A549 (cell line): ENCODE measurements at regions not wholly inside any gene's neighbourhood (a gene's known extent, or its start where the extent isn't known, plus 50 kb on each side); places are given as distances from the start of the nearest gene placed in this dataset.
A peak's percentile ranks its signal among the peaks of the same experiment; 100 is the strongest.

Experiments
- ATAC-seq, 2 experiments: fragments of 200-7000 bp in 1 of 2; fragments of >200 bp in 1 of 2; cut with Nextera tagmentation in 1 of 2; cut with Tn5 transposase in 1 of 2; 3 replicates each; pipeline versions ENCODE4 v1.8.0 to v1.9.1; 2018 to 2020; ENCODE audit warnings: mild to moderate bottlenecking in 1 of 2, moderate library complexity in 1 of 2
- CTCF ChIA-PET: fragments of 300-600 bp; sonication (Branson Sonifier 250); formaldehyde crosslinking; extraction: SDS; loops from one replicate; lab custom pipeline; 2021; ENCODE audit warnings: antibody characterized with exemption, inconsistent platforms; lab: Yijun Ruan, JAX
- POLR2A ChIA-PET: fragments of 350-600 bp; formaldehyde crosslinking; extraction: SDS; loops from one replicate; lab custom pipeline; 2021; ENCODE audit warnings: antibody characterized with exemption, inconsistent platforms; lab: Yijun Ruan, JAX
- DNase-seq, 2 experiments: peaks; one replicate each; pipeline versions ENCODE4 v3.0.0 to v3.0.0-alpha.2; 2011 to 2016; ENCODE audit warnings: low read depth in 1 of 2, low spot score in 1 of 2
- FAIRE-seq: peaks from 2 replicates; lab custom pipeline; 2011; peaks lifted over from hg19 to GRCh38; lab: Jason Lieb, UNC
- H3K27ac ChIP-seq, 2 experiments: fragments of >200 bp; sonication (Bioruptor Twin); formaldehyde crosslinking; 3 replicates each; pipeline ENCODE4 v1.5.1; 2016 to 2017
- H3K4me1 ChIP-seq: fragments of >200 bp; sonication (Bioruptor Twin); formaldehyde crosslinking; 3 replicates; pipeline ENCODE4 v1.6.1; 2016
- H3K4me2 ChIP-seq: fragments of >200 bp; sonication (Bioruptor Twin); formaldehyde crosslinking; 3 replicates; pipeline ENCODE4 v1.6.1; 2016
- H3K4me3 ChIP-seq: fragments of >200 bp; sonication (Bioruptor Twin); formaldehyde crosslinking; 3 replicates; pipeline ENCODE4 v1.5.1; 2016
- H3K9me3 ChIP-seq: fragments of >200 bp; sonication (Bioruptor Twin); formaldehyde crosslinking; 3 replicates; pipeline ENCODE4 v1.6.1; 2016
- BHLHE40 ChIP-seq: IDR thresholded peaks from 2 replicates; pipeline ENCODE4 v1.6.1; 2012; ENCODE audit warnings: low read depth, low read length, inconsistent platforms
- CBX2 ChIP-seq: fragments of 200-600 bp; sonication (generic); IDR thresholded peaks from 2 replicates; pipeline ENCODE4 v1.6.1; 2016; ENCODE audit warnings: low read depth, mild to moderate bottlenecking, borderline replicate concordance
- EHMT2 ChIP-seq: fragments of 200-600 bp; sonication (generic); IDR thresholded peaks from 2 replicates; pipeline ENCODE4 v1.6.1; 2016; ENCODE audit warnings: antibody characterized with exemption, low read depth, mild to moderate bottlenecking, moderate library complexity
- ESRRA ChIP-seq: fragments of 150-350 bp; IDR thresholded peaks from 2 replicates; pipeline ENCODE4 v1.6.1; 2014; ENCODE audit warnings: mild to moderate bottlenecking, low read length, borderline replicate concordance
- FOSL2 ChIP-seq, 2 experiments: fragments of 450-650 bp in 1 of 2; fragments of >200 bp in 1 of 2; sonication (Bioruptor Twin) in 1 of 2; formaldehyde crosslinking; IDR thresholded peaks; 2 replicates each; pipeline versions ENCODE4 v1.5.0 to v1.6.1; 2016 to 2020; ENCODE audit warnings: mild to moderate bottlenecking in 1 of 2, moderate library complexity in 1 of 2
- HOXA7 ChIP-seq: fragments of 250-450 bp; sonication (Bioruptor Pico); IDR thresholded peaks from 2 replicates; pipeline ENCODE4 v1.5.0; 2020; ENCODE audit warnings: mild to moderate bottlenecking, moderate library complexity
- KDM1A ChIP-seq: fragments of 200-600 bp; sonication (generic); IDR thresholded peaks from 2 replicates; pipeline ENCODE4 v1.6.1; 2016; ENCODE audit warnings: low read depth, mild to moderate bottlenecking
- MAZ ChIP-seq: fragments of 150-350 bp; IDR thresholded peaks from 2 replicates; pipeline ENCODE4 v1.6.1; 2014; ENCODE audit warnings: antibody characterized with exemption, low read depth, low read length, borderline replicate concordance
- POLR2AphosphoS2 ChIP-seq: conservative IDR thresholded peaks from 2 replicates; pipeline ENCODE4 v1.6.1; 2012; ENCODE audit warnings: low read length, improper control_type of control experiment, inconsistent platforms
- RAD21 ChIP-seq, 2 experiments: fragments of >200 bp in 1 of 2; sonication (Bioruptor Twin) in 1 of 2; formaldehyde crosslinking in 1 of 2; IDR thresholded peaks in 1 of 2; conservative IDR thresholded peaks in 1 of 2; 2 replicates in 1 of 2; 3 replicates in 1 of 2; pipeline ENCODE4 v1.6.1; 2012 to 2018; ENCODE audit warnings: inconsistent platforms in 1 of 2
- RCOR1 ChIP-seq: fragments of 150-350 bp; IDR thresholded peaks from 2 replicates; pipeline ENCODE4 v1.6.1; 2014; ENCODE audit warnings: antibody characterized with exemption, low read length, low read depth
- RNF2 ChIP-seq: fragments of 200-600 bp; sonication (generic); IDR thresholded peaks from 2 replicates; pipeline ENCODE4 v1.6.1; 2016; ENCODE audit warnings: low read depth, mild to moderate bottlenecking, antibody characterized with exemption, moderate library complexity, borderline replicate concordance
- ZFP36 ChIP-seq: fragments of 450-650 bp; IDR thresholded peaks from 2 replicates; pipeline ENCODE4 v1.6.1; 2014; ENCODE audit warnings: borderline replicate concordance; ENCODE audit not compliant: partially characterized antibody
- WGBS: methylation state at CpG from one replicate; pipeline ENCODE4 v1.1.6; 2017; ENCODE audit errors: missing lambda C conversion rate; 5-methylcytosine and 5-hydroxymethylcytosine counted together
- TF ChIP-seq, protein P1 (sequence below): fragments of >200 bp; sonication (Bioruptor Twin); formaldehyde crosslinking; IDR thresholded peaks from 2 replicates; pipeline ENCODE4 v1.6.1; 2016
- TF ChIP-seq, protein P2 (sequence below): IDR thresholded peaks from 2 replicates; pipeline ENCODE4 v1.6.1; 2012; ENCODE audit warnings: low read depth, borderline replicate concordance
- TF ChIP-seq, protein P3 (sequence below): IDR thresholded peaks from 2 replicates; pipeline ENCODE4 v1.6.1; 2012
- TF ChIP-seq, protein P4 (sequence below): fragments of >200 bp; sonication (Bioruptor Twin); formaldehyde crosslinking; IDR thresholded peaks from 3 replicates; pipeline ENCODE4 v1.6.1; 2016
- TF ChIP-seq, protein P5 (sequence below): fragments of >200 bp; sonication (Bioruptor Twin); formaldehyde crosslinking; IDR thresholded peaks from 3 replicates; pipeline ENCODE4 v1.5.1; 2016

DNA sequence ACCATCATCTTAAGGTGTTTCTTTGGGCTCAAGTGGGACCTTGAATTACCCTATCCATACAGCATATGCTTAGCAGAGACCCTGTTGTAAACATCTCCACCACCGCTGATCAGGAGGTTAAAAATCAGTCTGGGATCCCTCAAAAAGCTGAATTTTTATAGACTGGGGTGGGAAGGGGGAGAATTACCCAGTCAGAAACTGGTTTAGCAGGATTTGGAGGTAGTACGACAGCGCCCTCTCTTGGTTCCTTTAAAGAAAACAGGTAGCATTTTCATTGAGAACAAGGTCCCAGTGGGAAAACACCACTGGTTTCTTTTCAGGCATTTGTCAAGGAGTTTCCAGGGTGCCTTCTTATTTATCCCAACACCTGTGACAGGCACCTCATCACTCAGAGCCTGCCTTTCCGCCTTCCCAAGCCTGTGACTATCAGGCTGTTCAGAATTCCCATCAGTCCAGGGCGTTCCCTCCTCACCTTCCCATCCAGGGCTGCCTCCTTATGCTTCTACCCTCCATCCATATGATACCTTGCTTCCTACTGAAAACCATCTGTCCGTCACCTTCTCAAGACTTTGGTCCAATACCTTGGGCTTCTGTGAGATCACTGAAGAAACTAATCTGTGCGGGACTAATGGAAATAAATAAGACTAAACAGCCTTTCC lies 203.8 kb upstream of the RAI14 start:
- ATAC-seq (peak; percentile 24 to 40; a peak in 1 of 6 replicates), DNase-seq (no peak), FAIRE-seq (no peak)
- Histone ChIP-seq H3K9me3 (no peaks in the 10 kb centered on the region), H3K4me3 (no peak overlapping the region), H3K4me1 (no peaks in the 10 kb centered on the region), H3K4me2 (no peak overlapping the region), H3K27ac (no peak overlapping the region)
- ChIA-PET POLR2A (no interaction called here), CTCF (interaction anchor here (1.0 kb wide), 1 partner anchor 452 kb away, joined by 3 read pairs; no protein-coding TSS in a partner anchor)
- TF ChIP-seq, protein P1, sequence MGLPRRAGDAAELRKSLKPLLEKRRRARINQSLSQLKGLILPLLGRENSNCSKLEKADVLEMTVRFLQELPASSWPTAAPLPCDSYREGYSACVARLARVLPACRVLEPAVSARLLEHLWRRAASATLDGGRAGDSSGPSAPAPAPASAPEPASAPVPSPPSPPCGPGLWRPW: no peak
- TF ChIP-seq RCOR1 (no peak), EHMT2 (no peak), RAD21 (conservative IDR thresholded peaks at IDR 0.05 in 1 of 2, IDR thresholded peaks at IDR 0.05 in 1 of 2) (peak; percentile 39 to 53; a peak in 4 of 5 replicates), RNF2 (no peak), ZFP36 (no peak), KDM1A (no peak)
- TF ChIP-seq, protein P2, sequence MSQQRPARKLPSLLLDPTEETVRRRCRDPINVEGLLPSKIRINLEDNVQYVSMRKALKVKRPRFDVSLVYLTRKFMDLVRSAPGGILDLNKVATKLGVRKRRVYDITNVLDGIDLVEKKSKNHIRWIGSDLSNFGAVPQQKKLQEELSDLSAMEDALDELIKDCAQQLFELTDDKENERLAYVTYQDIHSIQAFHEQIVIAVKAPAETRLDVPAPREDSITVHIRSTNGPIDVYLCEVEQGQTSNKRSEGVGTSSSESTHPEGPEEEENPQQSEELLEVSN: no peak
- 29% methylated on average over 7 of the region's 7 CpGs for WGBS

DNA sequence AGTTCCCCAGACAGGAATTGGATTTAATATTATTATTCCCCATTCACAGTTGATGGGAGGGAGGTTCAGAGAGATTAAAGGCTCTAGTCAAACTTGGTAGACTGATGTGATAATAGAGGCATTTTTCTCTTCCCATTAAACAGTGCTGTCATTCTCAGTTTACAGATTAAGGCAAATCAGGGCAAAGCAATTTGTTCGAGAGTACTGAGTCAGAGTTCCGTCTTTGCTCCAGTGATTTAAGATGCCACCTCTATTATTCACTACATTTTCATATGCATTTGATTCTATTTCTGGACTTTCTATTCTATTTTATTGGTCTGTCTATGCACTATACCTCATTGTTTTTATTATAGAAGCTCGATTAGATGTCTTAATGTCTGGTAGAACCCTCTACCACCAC lies 201.0 kb upstream of the RAI14 start:
- no peaks in the 10 kb centered on the region for H3K4me1 ChIP-seq
- DNase-seq: no peak
- H3K27ac ChIP-seq: no peak overlapping the region
- WGBS: 48% methylated on average over 3 of the region's 3 CpGs
- H3K4me3 ChIP-seq: no peak overlapping the region
- no peaks in the 10 kb centered on the region for H3K9me3 ChIP-seq
- FAIRE-seq: no peak
- POLR2A ChIA-PET: no interaction called here
- no peak for ATAC-seq
- TF ChIP-seq MAZ (no peak), RAD21 (conservative IDR thresholded peaks at IDR 0.05 in 1 of 2, IDR thresholded peaks at IDR 0.05 in 1 of 2) (no peak), CBX2 (no peak), HOXA7 (CRISPR knock-in tag) (no peak), KDM1A (no peak), ZFP36 (no peak), POLR2AphosphoS2 (no peak), BHLHE40 (no peak), FOSL2 (IDR thresholded peaks at IDR 0.05) (no peak), FOSL2 (CRISPR knock-in tag; IDR thresholded peaks at IDR 0.05) (no peak), ESRRA (no peak), EHMT2 (no peak)
- TF ChIP-seq, protein P3, sequence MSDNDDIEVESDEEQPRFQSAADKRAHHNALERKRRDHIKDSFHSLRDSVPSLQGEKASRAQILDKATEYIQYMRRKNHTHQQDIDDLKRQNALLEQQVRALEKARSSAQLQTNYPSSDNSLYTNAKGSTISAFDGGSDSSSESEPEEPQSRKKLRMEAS: no peak
- TF ChIP-seq, protein P4, sequence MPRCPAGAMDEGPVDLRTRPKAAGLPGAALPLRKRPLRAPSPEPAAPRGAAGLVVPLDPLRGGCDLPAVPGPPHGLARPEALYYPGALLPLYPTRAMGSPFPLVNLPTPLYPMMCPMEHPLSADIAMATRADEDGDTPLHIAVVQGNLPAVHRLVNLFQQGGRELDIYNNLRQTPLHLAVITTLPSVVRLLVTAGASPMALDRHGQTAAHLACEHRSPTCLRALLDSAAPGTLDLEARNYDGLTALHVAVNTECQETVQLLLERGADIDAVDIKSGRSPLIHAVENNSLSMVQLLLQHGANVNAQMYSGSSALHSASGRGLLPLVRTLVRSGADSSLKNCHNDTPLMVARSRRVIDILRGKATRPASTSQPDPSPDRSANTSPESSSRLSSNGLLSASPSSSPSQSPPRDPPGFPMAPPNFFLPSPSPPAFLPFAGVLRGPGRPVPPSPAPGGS: no peak
- TF ChIP-seq, protein P5, sequence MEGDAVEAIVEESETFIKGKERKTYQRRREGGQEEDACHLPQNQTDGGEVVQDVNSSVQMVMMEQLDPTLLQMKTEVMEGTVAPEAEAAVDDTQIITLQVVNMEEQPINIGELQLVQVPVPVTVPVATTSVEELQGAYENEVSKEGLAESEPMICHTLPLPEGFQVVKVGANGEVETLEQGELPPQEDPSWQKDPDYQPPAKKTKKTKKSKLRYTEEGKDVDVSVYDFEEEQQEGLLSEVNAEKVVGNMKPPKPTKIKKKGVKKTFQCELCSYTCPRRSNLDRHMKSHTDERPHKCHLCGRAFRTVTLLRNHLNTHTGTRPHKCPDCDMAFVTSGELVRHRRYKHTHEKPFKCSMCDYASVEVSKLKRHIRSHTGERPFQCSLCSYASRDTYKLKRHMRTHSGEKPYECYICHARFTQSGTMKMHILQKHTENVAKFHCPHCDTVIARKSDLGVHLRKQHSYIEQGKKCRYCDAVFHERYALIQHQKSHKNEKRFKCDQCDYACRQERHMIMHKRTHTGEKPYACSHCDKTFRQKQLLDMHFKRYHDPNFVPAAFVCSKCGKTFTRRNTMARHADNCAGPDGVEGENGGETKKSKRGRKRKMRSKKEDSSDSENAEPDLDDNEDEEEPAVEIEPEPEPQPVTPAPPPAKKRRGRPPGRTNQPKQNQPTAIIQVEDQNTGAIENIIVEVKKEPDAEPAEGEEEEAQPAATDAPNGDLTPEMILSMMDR: no peak
- TF ChIP-seq, all 56 proteins: peak for 0
- no peak overlapping the region for H3K4me2 ChIP-seq
- CTCF ChIA-PET: interaction anchor here (1.0 kb wide), 1 partner anchor 459 kb away, joined by 3 read pairs; no protein-coding TSS in a partner anchor
